Jurkat, Clone E6-1 (cell line): ENCODE measurements at regions not wholly inside any gene's neighbourhood (a gene's known extent, or its start where the extent isn't known, plus 50 kb on each side); places are given as distances from the start of the nearest gene placed in this dataset.

Experiments used
- DNase-seq: peaks from one replicate; pipeline ENCODE4 v3.0.0-alpha.2; 2011; ENCODE audit warnings: low read depth, low spot score
- H3K4me3 ChIP-seq: 2 replicates; pipeline ENCODE4 v1.5.1; 2011; ENCODE audit warnings: mild to moderate bottlenecking, low read length, control low read depth, moderate library complexity

DNA sequence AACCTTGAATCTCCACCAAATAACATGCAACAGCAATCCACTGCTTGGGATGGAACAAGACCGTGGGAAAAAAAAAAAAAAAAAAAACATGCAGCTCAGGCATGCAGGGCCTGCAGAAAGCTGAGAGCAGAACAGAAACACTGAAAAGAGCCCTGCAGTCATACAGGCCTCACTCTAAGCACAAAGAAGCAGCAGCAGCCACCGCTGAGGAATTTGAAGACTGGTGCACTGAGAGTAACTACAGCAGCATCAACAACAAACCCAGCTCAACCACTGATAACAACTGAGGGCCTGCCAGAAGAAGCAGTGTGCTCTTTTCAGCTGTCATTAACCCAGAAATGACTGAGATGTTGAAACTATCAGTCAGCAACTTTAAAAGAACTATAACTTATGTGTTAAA is 354.7 kb upstream of the TMTC1 start:
- no peak for DNase-seq
- no peak overlapping the region for H3K4me3 ChIP-seq

DNA sequence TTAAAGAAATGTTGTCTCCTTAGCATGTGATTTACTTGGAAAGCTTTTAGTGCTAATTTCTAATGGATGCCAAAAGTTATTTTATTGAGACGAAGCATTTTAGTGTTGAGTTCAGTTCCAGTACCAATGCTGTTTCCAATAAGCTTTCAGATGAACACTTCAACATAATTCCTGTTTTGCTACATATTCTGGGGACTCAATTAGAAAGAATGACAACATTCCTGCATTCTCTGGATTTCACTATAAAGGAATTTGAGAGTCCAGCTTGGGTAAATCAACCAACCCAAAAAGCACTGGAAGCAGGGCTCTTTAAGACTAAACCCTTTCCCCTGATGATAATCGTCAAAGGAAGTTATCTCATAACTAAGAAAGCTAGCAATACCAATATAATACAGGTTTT is 353.0 kb upstream of the TMTC1 start:
- no peak for DNase-seq
- no peak overlapping the region for H3K4me3 ChIP-seq

DNA sequence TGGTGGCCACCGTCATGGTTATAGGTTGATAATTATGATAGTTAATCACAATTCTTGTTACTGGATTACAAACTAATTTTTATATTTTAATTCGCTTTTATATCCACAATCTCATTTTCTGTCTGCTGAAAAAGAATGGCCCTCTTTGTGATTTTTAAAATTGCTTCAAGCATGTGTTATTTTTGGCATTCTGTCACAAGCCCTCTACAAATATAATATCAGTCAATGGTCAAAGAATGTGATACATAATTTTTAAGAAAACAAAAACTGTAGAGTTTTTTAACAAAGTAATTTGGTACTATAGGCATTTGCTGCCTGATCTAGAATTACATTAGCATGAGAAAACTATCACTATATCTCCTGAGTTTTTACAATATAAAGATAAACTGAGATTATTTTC is 352.0 kb upstream of the TMTC1 start:
- H3K4me3 ChIP-seq, result no peak overlapping the region
- no peak for DNase-seq

DNA sequence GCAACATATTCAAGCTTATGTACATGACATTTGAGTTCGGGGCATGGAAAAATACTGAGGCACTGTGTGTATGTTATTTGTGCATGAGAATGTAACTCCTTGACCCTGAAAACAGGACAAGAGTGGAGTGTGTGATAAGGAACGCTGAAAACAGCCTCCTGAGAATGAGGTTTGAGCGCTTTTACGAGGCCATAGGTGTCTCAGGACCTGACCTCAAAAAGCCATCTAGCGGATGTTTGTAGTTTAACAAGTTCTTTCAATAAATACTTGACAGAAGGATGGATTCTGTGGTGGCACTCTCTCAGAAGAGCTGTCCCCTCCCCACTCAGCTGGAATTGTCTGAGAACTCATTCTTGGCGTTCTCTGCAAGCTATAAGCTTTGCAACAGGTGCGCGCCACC is 350.5 kb upstream of the TMTC1 start:
- H3K4me3 ChIP-seq, result no peak overlapping the region
- peak; percentile 31 for DNase-seq

DNA sequence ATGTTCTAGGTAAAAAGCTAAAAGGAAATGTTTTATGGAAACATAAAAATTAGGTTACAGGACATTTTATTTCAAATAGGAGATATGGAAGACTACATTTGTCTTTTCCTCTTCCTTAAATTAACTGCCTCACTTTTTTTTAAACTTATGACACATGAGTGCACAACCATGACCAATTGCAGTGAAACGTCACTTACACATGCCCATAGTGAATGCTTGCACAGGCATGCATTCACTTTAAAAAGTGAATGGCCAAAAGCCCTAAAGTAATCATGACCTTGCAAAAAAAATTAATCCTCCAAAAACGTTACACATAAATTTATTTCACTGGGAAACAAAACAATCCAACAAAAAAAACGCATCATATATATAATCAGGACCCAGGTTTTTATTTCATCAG is 343.2 kb upstream of the TMTC1 start:
- no peak for DNase-seq
- H3K4me3 ChIP-seq, result no peak overlapping the region

DNA sequence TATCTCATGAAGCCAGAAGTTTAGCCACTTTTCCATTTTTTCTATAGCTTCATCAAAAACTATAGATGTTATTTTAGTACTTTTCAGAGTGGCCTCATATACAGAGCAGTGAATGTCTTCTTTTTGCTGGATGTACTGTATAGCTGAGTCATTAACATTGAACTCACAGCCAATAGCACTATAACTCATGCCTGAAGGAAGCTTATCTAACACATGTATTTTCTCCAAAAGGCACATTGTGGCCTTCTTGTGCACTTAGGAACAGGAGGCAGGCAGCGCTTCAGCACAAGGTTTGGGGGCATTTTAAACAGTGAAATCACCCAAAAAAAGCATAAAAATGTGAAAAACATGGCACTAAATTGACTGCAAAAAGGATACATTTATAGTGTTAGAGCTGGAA is 336.8 kb upstream of the TMTC1 start:
- no peak overlapping the region for H3K4me3 ChIP-seq
- DNase-seq, result no peak

DNA sequence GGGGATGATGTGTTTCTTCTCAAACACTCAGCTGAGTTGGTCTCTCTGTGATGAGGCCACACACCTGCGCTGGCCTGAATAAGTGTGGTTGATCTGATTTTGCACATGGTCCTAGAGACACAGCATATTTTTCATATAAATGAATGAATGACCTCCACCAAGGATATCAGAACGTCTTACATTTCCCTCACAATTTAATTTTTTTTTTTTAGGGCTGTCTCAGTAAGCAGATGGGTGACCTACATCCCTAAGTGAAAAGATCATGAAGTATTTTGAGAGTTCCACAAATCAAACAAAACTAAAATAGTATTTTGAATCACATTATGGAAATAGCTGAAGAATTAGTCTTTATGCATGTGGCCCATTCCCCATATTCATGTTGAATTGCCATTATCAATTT is 333.7 kb upstream of the TMTC1 start:
- H3K4me3 ChIP-seq, result no peak overlapping the region
- no peak for DNase-seq

DNA sequence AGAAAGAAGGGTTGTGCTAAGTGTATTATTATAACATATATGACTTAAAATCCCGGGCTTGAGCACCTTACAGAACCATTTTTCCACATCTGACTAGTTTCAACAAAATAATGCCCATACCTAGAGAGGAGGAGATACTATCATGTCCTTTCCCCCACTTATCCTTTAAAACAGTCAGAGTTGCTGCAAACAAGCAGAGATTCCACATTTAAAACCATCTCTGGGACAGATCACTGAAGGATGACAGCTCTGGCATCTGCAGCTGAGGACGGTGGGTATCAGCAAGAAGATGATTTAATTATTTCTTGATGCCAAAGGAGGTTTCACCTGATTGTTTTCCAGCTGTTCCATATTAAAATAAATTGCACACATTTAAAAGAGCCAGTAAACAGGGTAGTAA is 328.0 kb upstream of the TMTC1 start:
- no peak for DNase-seq
- no peak overlapping the region for H3K4me3 ChIP-seq

DNA sequence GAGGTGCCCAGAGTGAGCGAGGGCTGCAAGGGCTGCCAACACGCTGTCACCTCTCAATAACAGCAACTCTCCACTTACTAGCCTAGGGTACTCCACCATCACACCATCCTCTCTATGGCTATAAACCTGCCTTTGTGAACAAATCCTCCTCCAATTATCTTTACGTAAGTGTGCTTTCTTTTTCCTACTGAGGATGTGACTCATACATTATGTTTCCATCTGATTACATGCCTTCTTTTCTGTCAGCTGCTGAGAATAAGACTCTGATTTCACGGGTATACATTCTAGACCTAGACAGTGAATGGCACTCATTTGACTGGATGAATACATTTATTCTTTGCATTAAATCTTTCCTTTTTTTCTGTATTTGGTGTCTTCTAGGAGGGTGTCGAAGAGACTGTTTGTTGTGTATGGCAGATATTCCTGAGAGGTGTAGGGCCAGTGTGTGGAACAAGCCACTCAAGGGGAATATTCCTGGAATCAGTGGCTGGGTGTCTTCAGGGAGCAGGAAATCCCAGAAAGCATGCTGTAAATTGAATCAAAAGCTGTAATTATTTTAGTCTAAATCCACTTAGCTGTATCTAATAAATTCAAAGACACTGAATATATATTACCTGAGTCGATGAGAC is 327.3 kb upstream of the TMTC1 start:
- DNase-seq, result no peak
- no peak overlapping the region for H3K4me3 ChIP-seq

DNA sequence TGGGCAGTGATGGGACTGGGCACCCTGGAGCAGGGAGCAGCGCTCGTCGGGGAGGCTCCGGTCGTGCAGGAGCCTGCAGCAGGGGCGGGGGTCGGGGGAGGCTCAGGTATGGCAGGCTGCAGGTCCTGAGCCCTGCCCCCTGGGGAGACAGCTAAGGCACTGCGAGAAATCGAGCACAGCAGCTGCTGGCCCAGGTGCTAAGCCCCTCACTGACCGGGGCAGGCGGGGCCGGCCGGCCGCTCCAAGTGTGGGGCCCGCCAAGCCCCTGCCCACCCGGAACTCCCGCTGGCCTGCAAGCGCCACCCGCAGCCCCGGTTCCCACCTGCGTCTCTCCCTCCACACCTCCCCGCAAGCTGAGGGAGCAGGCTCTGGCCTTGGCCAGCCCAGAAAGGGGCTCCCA is 326.8 kb upstream of the TMTC1 start:
- DNase-seq, result no peak
- H3K4me3 ChIP-seq, result no peak overlapping the region

DNA sequence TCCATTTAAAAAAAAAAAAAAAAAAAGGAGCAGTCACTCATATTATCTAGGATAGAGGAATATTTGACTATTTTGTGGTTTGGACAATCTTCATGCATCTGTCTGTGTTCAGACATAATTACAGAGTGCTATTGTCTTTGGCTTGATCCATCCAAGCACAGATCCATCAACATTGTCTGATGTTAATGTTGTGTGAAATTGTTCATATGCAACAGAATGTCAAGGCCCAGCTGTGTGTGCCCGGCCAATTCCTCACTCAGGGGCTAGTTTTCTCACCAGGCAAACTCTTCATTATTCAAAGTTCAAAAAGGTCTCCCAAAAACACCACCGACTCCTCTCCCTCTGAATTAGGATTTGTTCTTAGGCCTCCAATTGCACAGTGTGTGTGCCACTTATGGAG is 324.9 kb upstream of the TMTC1 start:
- DNase-seq, result no peak
- H3K4me3 ChIP-seq, result no peak overlapping the region

DNA sequence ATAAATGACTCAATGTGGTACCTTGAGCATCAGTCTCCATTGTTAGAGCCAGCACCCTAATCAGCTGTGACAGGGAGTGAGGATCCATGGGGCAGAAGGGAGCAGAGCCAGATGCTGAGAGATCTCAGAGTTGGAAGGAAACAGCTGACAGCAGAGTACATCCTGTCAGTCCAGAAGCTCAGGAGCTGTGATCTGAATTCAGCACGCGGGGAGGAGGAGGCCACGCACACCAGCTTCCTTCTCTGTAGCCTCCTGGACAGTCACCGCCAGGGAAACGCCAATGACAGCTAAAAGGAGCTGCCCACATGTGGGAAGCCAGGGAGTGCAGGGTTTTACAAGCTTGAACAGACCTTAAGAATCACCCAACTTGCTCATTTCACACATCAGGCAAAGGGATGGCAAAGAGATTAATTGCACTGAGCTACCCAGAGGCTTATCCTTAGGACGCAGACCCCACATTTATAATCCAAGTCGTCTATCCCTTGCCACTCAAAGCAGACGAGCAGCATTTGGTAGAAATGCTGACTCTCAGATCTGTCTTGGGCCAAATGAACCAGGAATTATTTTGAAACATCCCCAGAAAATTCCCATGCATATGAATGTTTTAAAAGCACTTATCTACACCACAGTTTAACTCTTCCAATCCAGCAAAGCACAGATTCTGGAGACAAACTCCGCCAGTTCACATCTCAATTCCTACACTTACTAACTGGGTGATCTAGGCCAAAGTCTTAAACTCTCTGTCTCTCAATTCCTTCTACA is 322.6 kb upstream of the TMTC1 start:
- DNase-seq, result no peak
- H3K4me3 ChIP-seq, result no peak overlapping the region

DNA sequence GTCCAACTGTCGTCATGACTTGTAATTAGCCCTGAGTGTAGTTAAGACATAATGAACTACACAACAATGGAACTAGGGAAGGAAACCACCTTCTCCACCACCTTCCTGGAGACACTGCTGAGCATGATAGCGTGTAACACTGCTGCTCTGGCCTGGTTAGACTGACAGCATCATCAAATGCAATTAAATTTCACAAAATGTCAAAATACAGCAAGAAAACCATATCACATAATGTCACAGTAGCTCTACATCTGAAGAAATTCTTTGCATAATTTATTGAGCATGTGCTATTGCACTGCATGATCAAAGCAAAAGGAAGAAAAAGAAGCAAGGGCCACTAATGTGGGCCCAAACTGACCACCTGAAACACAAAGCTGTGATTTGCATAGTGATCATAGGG is 321.8 kb upstream of the TMTC1 start:
- H3K4me3 ChIP-seq, result no peak overlapping the region
- DNase-seq, result no peak

DNA sequence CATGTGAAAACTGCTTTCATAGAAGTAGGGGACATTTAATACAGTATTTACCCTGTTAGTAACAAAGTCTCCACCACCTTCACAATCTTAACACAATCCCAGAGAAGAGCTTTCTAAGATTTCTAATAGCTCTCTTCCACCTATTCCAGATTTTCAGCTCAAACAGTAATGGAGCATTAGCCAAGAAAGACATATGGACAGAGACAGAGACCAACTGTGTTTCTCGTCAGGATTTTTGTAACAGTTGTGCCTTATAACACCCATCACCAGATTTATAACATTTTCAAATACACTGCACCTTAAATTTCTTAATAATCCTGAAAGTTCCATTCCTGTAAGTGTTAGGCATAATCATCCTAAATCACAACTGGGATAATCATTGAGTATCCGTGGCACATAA is 321.2 kb upstream of the TMTC1 start:
- no peak for DNase-seq
- no peak overlapping the region for H3K4me3 ChIP-seq

DNA sequence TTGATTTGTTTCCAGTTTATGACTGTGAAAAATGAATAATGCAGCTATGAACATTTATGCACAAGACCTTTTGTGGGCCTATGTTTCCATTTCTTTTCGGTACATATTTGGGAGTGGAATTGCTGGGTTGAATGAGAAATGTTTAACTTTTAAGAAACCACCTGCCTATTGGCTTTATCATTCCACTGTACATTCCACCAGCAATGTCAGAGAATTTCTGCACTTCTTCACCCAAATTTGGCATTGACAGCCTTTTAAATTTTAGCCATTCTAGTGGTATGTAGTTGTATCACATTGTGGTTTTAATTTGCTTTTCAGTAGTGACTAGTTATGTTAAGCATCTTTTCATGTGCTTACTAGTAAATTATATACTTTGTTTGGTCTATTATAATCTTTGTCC is 317.0 kb upstream of the TMTC1 start:
- no peak for DNase-seq
- no peak overlapping the region for H3K4me3 ChIP-seq

DNA sequence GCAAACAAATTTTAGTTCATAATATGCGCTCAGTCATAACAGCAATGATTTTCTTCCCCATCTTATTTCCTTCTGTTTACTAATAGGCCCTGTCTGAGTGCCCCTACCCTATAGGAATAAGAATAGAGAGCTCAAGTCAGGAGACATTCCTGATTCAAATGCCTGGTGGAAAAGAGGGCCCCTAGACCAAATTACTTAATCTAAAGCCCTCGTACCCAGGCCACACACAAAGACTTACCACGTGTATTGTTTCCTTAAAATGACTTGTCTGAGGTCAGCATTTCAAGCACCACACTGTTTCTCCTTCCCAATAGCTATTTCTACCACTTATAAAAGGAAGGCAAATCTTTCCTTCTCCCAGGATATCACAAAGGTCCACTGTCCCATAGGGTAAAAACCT is 314.9 kb upstream of the TMTC1 start:
- H3K4me3 ChIP-seq, result no peak overlapping the region
- DNase-seq, result no peak

DNA sequence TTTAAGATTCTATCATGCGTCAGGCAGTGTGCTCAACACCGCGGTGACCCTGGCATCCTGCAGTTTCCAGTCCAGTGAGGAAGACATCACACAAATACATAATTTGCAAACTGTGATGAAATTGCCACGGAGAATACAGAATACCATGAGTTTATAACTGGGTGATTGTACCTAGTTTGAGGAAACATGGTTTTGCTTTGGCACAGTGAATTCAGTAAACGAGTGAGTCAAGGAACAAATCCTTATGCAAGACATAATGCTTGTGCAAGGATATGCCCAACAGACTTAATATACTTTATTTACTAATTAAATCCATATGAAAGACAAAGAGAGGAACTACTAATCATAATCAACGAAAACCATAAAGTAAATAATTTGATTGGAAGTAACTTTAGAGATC is 311.8 kb upstream of the TMTC1 start:
- no peak overlapping the region for H3K4me3 ChIP-seq
- no peak for DNase-seq

DNA sequence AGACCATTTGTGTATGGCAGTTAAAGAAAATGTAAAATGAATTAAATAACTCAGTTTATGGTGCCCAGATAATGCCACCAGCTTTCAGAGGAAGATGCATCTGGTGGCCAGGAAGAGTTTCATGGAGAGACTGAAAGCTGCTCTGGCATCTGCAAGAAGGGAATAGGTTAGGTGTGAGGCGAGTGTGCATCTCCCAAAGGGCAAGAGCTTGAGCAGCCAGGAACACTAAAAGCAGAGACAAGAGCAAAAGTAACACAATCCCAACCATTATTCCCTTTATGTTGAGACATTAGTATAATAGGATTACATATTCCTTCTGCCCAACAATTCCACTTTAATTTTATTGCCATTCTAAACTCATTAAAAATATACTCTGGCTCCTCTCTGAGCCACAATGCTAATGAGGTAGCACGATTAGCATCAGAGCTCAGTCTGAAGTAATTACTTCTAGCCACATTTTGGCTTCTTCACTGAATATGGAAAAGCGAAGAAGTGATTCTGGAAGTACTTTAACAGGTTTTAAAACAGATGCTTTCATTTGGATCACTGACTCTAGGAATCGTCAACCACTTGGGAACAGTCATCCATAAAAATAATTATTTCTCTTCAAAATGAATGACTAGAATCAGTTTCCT is 309.4 kb upstream of the TMTC1 start:
- H3K4me3 ChIP-seq, result no peak overlapping the region
- no peak for DNase-seq

DNA sequence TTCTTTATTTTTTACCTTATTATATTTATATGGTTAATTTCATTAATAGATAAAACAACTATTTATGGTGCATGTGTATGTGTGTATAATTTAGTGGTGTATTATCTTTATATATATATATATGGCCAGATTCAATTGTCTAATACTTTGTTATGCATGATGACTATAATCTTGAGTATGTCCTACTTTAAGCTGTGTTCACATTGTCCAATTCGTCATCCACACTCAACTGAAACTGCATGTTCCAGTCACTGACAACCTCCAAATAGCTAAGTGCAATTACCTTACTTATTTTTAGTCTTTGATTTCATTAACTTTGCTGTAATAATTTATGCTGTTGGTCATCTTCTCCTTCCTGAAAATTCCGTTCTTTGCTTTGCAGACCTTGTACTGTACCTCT is 306.5 kb upstream of the TMTC1 start:
- no peak overlapping the region for H3K4me3 ChIP-seq
- no peak for DNase-seq

DNA sequence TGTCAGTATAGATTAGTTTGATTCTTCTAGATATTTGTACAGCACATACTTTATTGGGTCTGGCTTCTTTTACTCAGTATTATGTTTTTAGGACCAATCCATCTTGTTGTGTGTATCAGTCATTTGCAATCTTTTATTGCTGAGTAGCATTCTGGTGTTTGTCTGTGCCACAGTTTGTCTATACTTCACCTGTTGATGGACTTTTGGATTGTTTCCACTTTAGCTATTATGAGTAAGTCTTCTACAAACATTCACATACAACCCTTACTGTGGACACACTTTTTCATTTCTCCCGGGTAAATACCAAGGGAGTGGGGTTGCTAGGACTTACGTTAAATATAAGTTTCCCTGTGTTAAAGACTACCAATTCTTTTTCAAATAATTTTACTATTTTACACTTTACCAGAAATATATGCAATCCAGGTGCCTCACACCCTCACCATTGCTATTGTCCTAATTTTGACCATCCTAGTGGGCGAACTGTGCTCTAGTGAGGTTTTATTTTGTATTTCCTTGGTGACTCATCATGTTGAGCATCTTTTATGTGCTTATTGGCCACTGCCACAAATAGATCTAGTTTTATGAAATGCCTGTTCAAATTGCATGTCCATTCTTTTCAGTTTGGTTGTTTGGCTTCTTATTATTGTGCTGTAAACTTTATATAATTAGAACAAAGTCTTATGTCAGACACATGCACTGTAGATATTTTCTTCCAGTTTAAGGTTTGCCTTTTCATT is 304.7 kb upstream of the TMTC1 start:
- H3K4me3 ChIP-seq, result no peak overlapping the region
- DNase-seq, result no peak
